ENCODE measurements at regions not wholly inside any gene's neighbourhood (a gene's known extent, or its start where the extent isn't known, plus 50 kb on each side); places are given as distances from the start of the nearest gene placed in this dataset.

DNA sequence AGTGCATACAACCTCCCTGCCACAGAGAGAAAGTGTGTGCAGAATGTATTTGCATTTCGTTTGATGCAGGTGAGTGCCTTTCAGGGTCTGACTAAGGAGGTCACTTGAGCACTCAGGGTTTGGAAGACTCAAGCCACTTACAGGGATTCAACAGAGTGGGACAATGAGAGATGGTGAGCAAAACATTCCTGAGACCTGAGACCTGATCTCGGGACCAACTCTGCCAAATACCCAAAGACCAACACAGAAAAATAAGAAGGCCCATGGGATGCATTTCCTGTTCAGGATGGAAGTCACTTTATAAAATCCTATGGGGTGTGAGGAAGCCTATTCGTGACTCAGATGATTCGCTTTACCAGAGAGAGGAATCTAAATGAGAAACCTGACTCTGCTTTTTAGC is 65.2 kb upstream of the LARGE1 start:
- no peak for TF ChIP-seq POLR2A (IDR thresholded peaks at IDR 0.05; ENCODE audit: low read length)
- TF ChIP-seq GATA1 (IDR thresholded peaks at IDR 0.05; ENCODE audit: low read depth, low read length) = no peak

All from erythroblast (primary cell).